ENCODE measurements at regions not wholly inside any gene's neighbourhood (a gene's known extent, or its start where the extent isn't known, plus 50 kb on each side); places are given as distances from the start of the nearest gene placed in this dataset.
A peak's percentile ranks its signal among the peaks of the same experiment; 100 is the strongest.

DNA sequence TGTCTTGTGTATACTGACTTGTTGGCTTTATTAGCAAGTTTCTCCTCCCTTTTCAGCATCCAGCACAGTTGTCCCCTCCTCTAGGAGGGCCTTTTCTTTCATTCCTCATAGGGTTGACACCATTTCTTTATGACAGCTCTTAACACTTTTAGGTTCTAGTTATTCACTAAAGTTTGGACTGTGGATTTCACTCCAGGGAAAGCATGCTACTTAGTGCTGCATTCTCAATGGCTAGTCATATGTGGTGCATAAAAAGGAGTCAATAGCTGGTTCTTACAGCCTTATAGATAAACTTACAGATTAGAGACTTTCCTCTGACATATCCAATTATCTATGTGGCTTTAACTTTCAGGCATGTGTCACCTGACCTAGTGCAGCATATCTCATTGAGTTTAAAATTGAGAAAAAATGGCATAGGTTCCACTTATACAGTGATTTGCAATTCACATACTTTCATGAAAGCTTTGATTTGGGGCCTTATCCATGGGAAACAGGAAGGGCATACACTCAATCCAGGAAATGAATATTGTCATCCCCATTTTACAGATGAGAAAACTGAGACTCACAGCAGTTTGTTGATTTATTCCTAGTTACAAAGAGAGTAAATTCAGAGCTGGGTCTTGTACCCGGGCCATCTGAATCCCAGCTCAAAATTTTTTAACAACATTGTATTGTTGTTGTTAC, 289.7 kb downstream of the LPIN1 start:
- no peak overlapping the region for H3K4me3 ChIP-seq (replicated peaks in 1 of 2; ENCODE audit: low read depth in 2 of 2, low read length in 2 of 2)

DNA sequence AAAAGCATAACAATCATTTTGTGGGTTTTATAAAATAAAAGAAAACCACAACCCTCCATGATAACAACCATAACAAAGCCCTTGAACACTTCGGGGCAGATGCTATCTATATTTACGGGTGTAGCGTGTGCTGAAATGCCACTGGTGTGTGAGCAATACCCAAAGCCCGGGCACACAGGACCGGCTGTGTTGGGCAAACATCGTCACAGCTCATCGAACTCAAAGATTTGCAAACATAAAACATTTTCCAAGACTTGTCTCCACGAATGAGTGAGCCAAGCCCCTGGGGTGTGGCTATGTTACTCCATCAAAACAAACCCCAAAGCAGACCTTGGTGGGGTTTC, 290.2 kb downstream of the LPIN1 start:
- no peak for DNase-seq (ENCODE audit: low read depth in 2 of 2)
- H3K4me3 ChIP-seq (replicated peaks in 1 of 2; ENCODE audit: low read depth in 2 of 2, low read length in 2 of 2), result no peak overlapping the region
- TF ChIP-seq, protein P1, sequence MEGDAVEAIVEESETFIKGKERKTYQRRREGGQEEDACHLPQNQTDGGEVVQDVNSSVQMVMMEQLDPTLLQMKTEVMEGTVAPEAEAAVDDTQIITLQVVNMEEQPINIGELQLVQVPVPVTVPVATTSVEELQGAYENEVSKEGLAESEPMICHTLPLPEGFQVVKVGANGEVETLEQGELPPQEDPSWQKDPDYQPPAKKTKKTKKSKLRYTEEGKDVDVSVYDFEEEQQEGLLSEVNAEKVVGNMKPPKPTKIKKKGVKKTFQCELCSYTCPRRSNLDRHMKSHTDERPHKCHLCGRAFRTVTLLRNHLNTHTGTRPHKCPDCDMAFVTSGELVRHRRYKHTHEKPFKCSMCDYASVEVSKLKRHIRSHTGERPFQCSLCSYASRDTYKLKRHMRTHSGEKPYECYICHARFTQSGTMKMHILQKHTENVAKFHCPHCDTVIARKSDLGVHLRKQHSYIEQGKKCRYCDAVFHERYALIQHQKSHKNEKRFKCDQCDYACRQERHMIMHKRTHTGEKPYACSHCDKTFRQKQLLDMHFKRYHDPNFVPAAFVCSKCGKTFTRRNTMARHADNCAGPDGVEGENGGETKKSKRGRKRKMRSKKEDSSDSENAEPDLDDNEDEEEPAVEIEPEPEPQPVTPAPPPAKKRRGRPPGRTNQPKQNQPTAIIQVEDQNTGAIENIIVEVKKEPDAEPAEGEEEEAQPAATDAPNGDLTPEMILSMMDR (IDR thresholded peaks at IDR 0.05; ENCODE audit: low read depth, low read length), result no peak

More for the DNA sequence above, 289.7 kb downstream of the LPIN1 start:
- no peak for DNase-seq (ENCODE audit: low read depth in 2 of 2)
- TF ChIP-seq, protein P1 (IDR thresholded peaks at IDR 0.05; ENCODE audit: low read depth, low read length), result no peak

DNA sequence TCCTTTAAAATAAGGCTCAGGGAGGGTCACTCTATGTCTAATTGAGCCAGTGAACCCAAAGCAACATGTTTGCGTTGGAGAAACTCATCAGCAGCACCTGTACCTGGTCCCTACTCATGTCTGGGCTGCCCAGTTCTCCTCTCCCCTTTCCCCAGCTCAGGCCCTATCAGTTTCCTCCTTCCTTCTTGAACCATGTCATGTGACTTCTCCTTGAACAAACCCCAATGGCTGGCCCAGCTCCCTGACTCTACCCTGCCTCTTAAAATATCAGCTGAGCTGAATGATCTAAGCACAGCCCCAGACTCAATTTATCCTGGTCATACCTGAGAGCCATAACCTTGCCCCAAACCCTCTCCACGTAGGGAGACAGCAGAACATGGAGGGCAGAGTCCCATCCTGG, 290.9 kb downstream of the LPIN1 start:
- TF ChIP-seq, protein P1 (IDR thresholded peaks at IDR 0.05; ENCODE audit: low read depth, low read length), result no peak
- DNase-seq (ENCODE audit: low read depth in 2 of 2), result no peak
- H3K4me3 ChIP-seq (replicated peaks in 1 of 2; ENCODE audit: low read depth in 2 of 2, low read length in 2 of 2), result no peak overlapping the region

DNA sequence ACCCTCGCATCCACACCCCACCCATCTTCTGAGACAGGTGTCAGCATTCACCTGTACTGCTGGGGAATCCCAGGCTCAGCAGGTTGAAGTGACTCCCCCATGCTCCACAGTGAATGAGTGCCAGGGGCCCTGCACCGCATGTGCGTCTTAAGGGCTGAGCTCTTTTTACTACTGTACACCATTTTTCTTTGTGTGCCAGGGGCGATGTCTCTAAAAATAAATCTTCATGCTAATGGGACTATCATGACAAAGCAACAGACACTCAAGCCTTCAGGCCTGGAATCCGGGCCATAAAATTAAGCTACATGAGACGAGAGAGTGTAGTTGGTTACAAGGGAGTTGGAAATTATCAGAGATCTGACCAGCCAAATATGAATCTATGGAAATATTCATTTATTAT, 294.8 kb downstream of the LPIN1 start:
- TF ChIP-seq, protein P1 (IDR thresholded peaks at IDR 0.05; ENCODE audit: low read depth, low read length), result no peak
- no peak for DNase-seq (ENCODE audit: low read depth in 2 of 2)
- no peak overlapping the region for H3K4me3 ChIP-seq (replicated peaks in 1 of 2; ENCODE audit: low read depth in 2 of 2, low read length in 2 of 2)

DNA sequence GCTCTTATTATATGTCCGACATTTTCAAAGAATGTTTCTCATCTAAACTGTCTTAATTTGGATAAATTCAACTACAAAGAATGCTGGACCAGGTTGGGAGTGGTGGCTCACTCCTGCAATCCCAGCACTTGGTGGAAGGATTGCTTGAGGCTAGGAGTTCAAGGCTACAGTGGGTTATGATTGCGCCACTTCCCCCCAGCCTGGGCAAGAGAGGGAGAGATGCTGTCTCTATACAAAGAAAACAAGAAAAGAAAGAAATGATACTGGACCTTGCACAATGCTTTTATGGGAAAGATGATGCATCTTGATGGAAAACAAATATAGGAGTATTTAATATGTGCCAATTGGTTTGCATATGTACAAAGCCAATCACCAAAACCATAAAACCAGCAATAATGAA, 296.7 kb downstream of the LPIN1 start:
- TF ChIP-seq, protein P1 (IDR thresholded peaks at IDR 0.05; ENCODE audit: low read depth, low read length), result no peak
- no peak overlapping the region for H3K4me3 ChIP-seq (replicated peaks in 1 of 2; ENCODE audit: low read depth in 2 of 2, low read length in 2 of 2)
- DNase-seq (ENCODE audit: low read depth in 2 of 2), result no peak

DNA sequence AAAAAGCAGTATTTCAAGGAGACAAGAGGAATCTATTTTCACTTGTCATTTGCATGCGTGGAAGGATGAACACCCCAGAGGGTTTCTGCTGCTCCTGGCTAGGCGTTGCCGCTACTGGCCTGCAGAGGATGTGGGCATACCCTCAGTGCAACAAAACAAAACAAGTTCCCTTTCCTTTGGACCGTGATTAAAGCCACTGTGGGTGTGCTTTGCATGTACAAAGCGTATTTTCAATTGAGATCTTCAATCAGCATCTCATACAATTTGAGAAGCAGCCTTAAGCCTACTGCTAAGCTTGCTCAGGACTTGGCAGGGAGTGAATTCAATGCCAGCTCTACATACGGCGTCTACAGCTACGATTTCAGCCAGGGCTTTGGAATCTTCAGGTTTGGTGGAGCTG, 298.4 kb downstream of the LPIN1 start:
- TF ChIP-seq, protein P1 (IDR thresholded peaks at IDR 0.05; ENCODE audit: low read depth, low read length), result no peak
- H3K4me3 ChIP-seq (replicated peaks in 1 of 2; ENCODE audit: low read depth in 2 of 2, low read length in 2 of 2), result no peak overlapping the region
- DNase-seq (ENCODE audit: low read depth in 2 of 2), result no peak

DNA sequence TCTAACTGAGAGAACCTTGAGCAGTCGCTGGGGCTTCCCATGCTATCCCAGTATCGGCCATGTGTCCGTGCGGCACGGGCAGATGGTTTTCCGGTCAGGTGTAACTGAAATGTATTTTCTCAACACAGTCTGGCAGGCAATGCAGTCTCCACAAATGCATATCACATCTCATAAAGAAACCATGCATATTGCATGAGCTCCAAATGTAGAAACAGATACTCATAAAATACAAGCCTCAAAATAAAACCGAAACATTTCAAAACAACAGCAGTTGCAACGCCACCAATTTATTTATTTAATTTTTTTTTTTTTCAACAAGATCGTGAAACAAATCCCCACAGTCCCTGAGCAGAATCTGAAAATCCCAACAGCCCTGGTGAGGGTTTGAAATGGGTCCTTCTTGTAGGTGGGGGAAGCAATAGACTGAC, 299.4 kb downstream of the LPIN1 start:
- TF ChIP-seq, protein P1 (IDR thresholded peaks at IDR 0.05; ENCODE audit: low read depth, low read length), result no peak
- DNase-seq (ENCODE audit: low read depth in 2 of 2), result peak in 1 of 2 donors; percentile 10
- H3K4me3 ChIP-seq (replicated peaks in 1 of 2; ENCODE audit: low read depth in 2 of 2, low read length in 2 of 2), result no peak overlapping the region

Data from cardiac fibroblast (primary cell).